Body of pancreas (tissue), 4 donors: ENCODE measurements at regions not wholly inside any gene's neighbourhood (a gene's known extent, or its start where the extent isn't known, plus 50 kb on each side); places are given as distances from the start of the nearest gene placed in this dataset.

Experiments
- ATAC-seq: fragments of 150-250 bp; one replicate; pipeline ENCODE4 v1.9.1; 2016
- DNase-seq, 4 donors: peaks; one replicate each; pipeline ENCODE4 v3.0.0-alpha.2; 2019
- H3K27ac ChIP-seq, 4 donors: fragments of 200-600 bp; sonication (generic); 1 replicate in 3 of 4; 2 replicates in 1 of 4; pipeline versions ENCODE4 v1.5.1 to v1.6.1; 2016 to 2019; ENCODE audit warnings: mild to moderate bottlenecking in 1 of 4, mixed read lengths in 1 of 4, moderate library complexity in 1 of 4
- H3K27me3 ChIP-seq, 2 donors: fragments of 200-600 bp; sonication (generic); one replicate each; pipeline ENCODE4 v1.6.0; 2016; ENCODE audit warnings: mild to moderate bottlenecking in 1 of 2
- H3K36me3 ChIP-seq, 2 donors: fragments of 200-600 bp; sonication (generic); replicated peaks in 1 of 2; 2 replicates each; pipeline ENCODE4 v1.5.1; 2016; ENCODE audit warnings: low read depth in 2 of 2; ENCODE audit not compliant: insufficient read depth in 1 of 2
- H3K4me1 ChIP-seq: fragments of 200-600 bp; sonication (generic); one replicate; pipeline ENCODE4 v1.6.0; 2016
- H3K4me3 ChIP-seq, 2 donors: fragments of 200-600 bp; sonication (generic); 1 replicate in 1 of 2; 2 replicates in 1 of 2; pipeline ENCODE4 v1.5.1; 2016 to 2019
- H3K9me3 ChIP-seq, 3 donors: fragments of 200-600 bp; sonication (generic); 1 replicate in 2 of 3; 2 replicates in 1 of 3; pipeline ENCODE4 v1.5.1; 2016
- CTCF ChIP-seq, 7 experiments: fragments of 450-650 bp in 4 of 7; fragments of 200-600 bp in 3 of 7; sonication (generic) in 3 of 7; IDR thresholded peaks; one replicate each; pipeline ENCODE4 v1.5.1; 2016 to 2019; ENCODE audit warnings: antibody characterized with exemption in 7 of 7
- POLR2A ChIP-seq, 3 donors: fragments of 450-650 bp; IDR thresholded peaks; one replicate each; pipeline ENCODE4 v1.6.1; 2016; ENCODE audit warnings: antibody characterized with exemption in 3 of 3, mild to moderate bottlenecking in 2 of 3
- WGBS, 2 donors: methylation state at CpG; one replicate each; pipeline ENCODE4 v1.1.5; 2017; 5-methylcytosine and 5-hydroxymethylcytosine counted together
- intact Hi-C: fragments of 100-400 bp; cut with DNase I; formaldehyde crosslinking; loops from one replicate; pipeline ENCODE4 v1.15.1; 2023

GRCh38 chr1:218499011-218499691, 154.0 kb downstream of the TGFB2 start:
- Histone ChIP-seq H3K27me3 (no peaks in the 10 kb centered on the region), H3K36me3 (no peaks in the 10 kb centered on the region), H3K9me3 (no peaks in the 10 kb centered on the region), H3K4me1 (no peaks in the 10 kb centered on the region), H3K27ac (peak overlapping the region; percentile 4 to 74 (median 56)), H3K4me3 (no peak overlapping the region)
- DNase-seq (no peak), ATAC-seq (peak; percentile 54)
- intact Hi-C loops, result no loop called here
- 43 to 51% methylated on average over 4 of the region's 4 CpGs for WGBS, 2 donors
- TF ChIP-seq CTCF (IDR thresholded peaks at IDR 0.05) (no peak), POLR2A (IDR thresholded peaks at IDR 0.05) (no peak)

- DNase-seq (no peak), ATAC-seq (no peak)
- no peak overlapping the region for H3K4me3 ChIP-seq
- H3K9me3 ChIP-seq, result no peaks in the 10 kb centered on the region
- intact Hi-C loops, result no loop called here
- WGBS, 2 donors, result 73 to 83% methylated on average over 7 of the region's 7 CpGs
- no peak overlapping the region for H3K27ac ChIP-seq
- TF ChIP-seq CTCF (IDR thresholded peaks at IDR 0.05), result no peak
- no peak for TF ChIP-seq POLR2A (IDR thresholded peaks at IDR 0.05)
- no peaks in the 10 kb centered on the region for H3K4me1 ChIP-seq
- no peaks in the 10 kb centered on the region for H3K36me3 ChIP-seq
- no peaks in the 10 kb centered on the region for H3K27me3 ChIP-seq
These were observed 154.8 kb downstream of the TGFB2 start for GRCh38 chr1:218499911-218500310.

GRCh38 chr1:218501161-218501560, 156.0 kb downstream of the TGFB2 start:
- H3K4me1 ChIP-seq, result no peaks in the 10 kb centered on the region
- H3K9me3 ChIP-seq, result no peaks in the 10 kb centered on the region
- no peak overlapping the region for H3K27ac ChIP-seq
- no peak overlapping the region for H3K4me3 ChIP-seq
- no peaks in the 10 kb centered on the region for H3K36me3 ChIP-seq
- WGBS, 2 donors, result 71 to 76% methylated on average over 5 of the region's 5 CpGs
- no peak for ATAC-seq
- DNase-seq, result no peak
- H3K27me3 ChIP-seq, result no peaks in the 10 kb centered on the region
- TF ChIP-seq CTCF (IDR thresholded peaks at IDR 0.05), result no peak
- no peak for TF ChIP-seq POLR2A (IDR thresholded peaks at IDR 0.05)
- intact Hi-C loops, result no loop called here

- H3K27me3 ChIP-seq, result no peaks in the 10 kb centered on the region
- no peak for TF ChIP-seq POLR2A (IDR thresholded peaks at IDR 0.05)
- TF ChIP-seq CTCF (IDR thresholded peaks at IDR 0.05), result no peak
- 76 to 83% methylated on average over 2 of the region's 2 CpGs for WGBS, 2 donors
- no peak overlapping the region for H3K27ac ChIP-seq
- no peak for ATAC-seq
- DNase-seq, result no peak
- H3K9me3 ChIP-seq, result peaks cover 0 to 3% (median 0%) of the 10 kb centered on the region in 3 donors
- intact Hi-C loops, result no loop called here
- H3K4me1 ChIP-seq, result no peaks in the 10 kb centered on the region
- H3K36me3 ChIP-seq, result no peaks in the 10 kb centered on the region
- no peak overlapping the region for H3K4me3 ChIP-seq
These were observed 157.2 kb downstream of the TGFB2 start for GRCh38 chr1:218502383-218502782.

- Histone ChIP-seq H3K9me3 (peaks cover 0 to 10% (median 0%) of the 10 kb centered on the region in 3 donors), H3K4me1 (no peaks in the 10 kb centered on the region), H3K27me3 (no peaks in the 10 kb centered on the region), H3K4me3 (no peak overlapping the region), H3K27ac (no peak overlapping the region), H3K36me3 (no peaks in the 10 kb centered on the region)
- no peak for TF ChIP-seq CTCF (IDR thresholded peaks at IDR 0.05)
- no peak for TF ChIP-seq POLR2A (IDR thresholded peaks at IDR 0.05)
- ATAC-seq, result no peak
- intact Hi-C loops, result no loop called here
- DNase-seq, result no peak
These were observed 158.0 kb downstream of the TGFB2 start for GRCh38 chr1:218503102-218503501.
